KOPT-K1 (cell line): ENCODE measurements at regions not wholly inside any gene's neighbourhood (a gene's known extent, or its start where the extent isn't known, plus 50 kb on each side); places are given as distances from the start of the nearest gene placed in this dataset.

Source experiments
- H3K27ac ChIP-seq: fragments of 200-600 bp; sonication (generic); 2 replicates; pipeline ENCODE4 v1.5.1; 2016; ENCODE audit warnings: antibody characterized with exemption, mild to moderate bottlenecking, low read depth, low read length; ENCODE audit not compliant: poor library complexity, severe bottlenecking
- H3K36me3 ChIP-seq: fragments of 200-600 bp; sonication (generic); 2 replicates; pipeline ENCODE4 v1.5.1; 2017; ENCODE audit warnings: antibody characterized with exemption, mild to moderate bottlenecking, low read length, moderate library complexity; ENCODE audit not compliant: insufficient read depth
- H3K9me3 ChIP-seq: fragments of 200-600 bp; sonication (generic); 2 replicates; pipeline ENCODE4 v1.5.1; 2017; ENCODE audit warnings: antibody characterized with exemption, low read length, mild to moderate bottlenecking; ENCODE audit not compliant: insufficient read depth, poor library complexity, severe bottlenecking

GRCh38 chr10:3471472-3471871, 298.9 kb upstream of the PITRM1 start:
- Histone ChIP-seq H3K36me3 (no peaks in the 10 kb centered on the region), H3K27ac (no peak overlapping the region), H3K9me3 (no peaks in the 10 kb centered on the region)

- no peaks in the 10 kb centered on the region for H3K9me3 ChIP-seq
- no peak overlapping the region for H3K27ac ChIP-seq
- H3K36me3 ChIP-seq = no peaks in the 10 kb centered on the region
Measured at GRCh38 chr10:3470191-3470590, 297.6 kb upstream of the PITRM1 start.

- Histone ChIP-seq H3K27ac (no peak overlapping the region), H3K36me3 (no peaks in the 10 kb centered on the region), H3K9me3 (no peaks in the 10 kb centered on the region)
Measured at GRCh38 chr10:3469639-3470020, 297.0 kb upstream of the PITRM1 start.

- no peaks in the 10 kb centered on the region for H3K9me3 ChIP-seq
- no peaks in the 10 kb centered on the region for H3K36me3 ChIP-seq
- no peak overlapping the region for H3K27ac ChIP-seq
Measured at GRCh38 chr10:3468919-3469638, 296.5 kb upstream of the PITRM1 start.

GRCh38 chr10:3467052-3467951, 294.7 kb upstream of the PITRM1 start:
- Histone ChIP-seq H3K36me3 (no peaks in the 10 kb centered on the region), H3K27ac (no peak overlapping the region)

GRCh38 chr10:3465406-3465891, 292.9 kb upstream of the PITRM1 start:
- Histone ChIP-seq H3K36me3 (no peaks in the 10 kb centered on the region), H3K27ac (no peak overlapping the region), H3K9me3 (no peaks in the 10 kb centered on the region)

More at GRCh38 chr10:3467052-3467951, 294.7 kb upstream of the PITRM1 start:
- no peaks in the 10 kb centered on the region for H3K9me3 ChIP-seq

- no peak overlapping the region for H3K27ac ChIP-seq
- H3K36me3 ChIP-seq = no peaks in the 10 kb centered on the region
- no peaks in the 10 kb centered on the region for H3K9me3 ChIP-seq
Measured at GRCh38 chr10:3464760-3465405, 292.3 kb upstream of the PITRM1 start.

GRCh38 chr10:3460420-3461128, 288.0 kb upstream of the PITRM1 start:
- Histone ChIP-seq H3K27ac (no peak overlapping the region), H3K36me3 (no peaks in the 10 kb centered on the region), H3K9me3 (peaks cover 18% of the 10 kb centered on the region)

GRCh38 chr10:3455385-3456334, 283.1 kb upstream of the PITRM1 start:
- H3K27ac ChIP-seq = no peak overlapping the region
- no peaks in the 10 kb centered on the region for H3K36me3 ChIP-seq
- peaks cover 18% of the 10 kb centered on the region for H3K9me3 ChIP-seq

GRCh38 chr10:3452683-3453361, 280.2 kb upstream of the PITRM1 start:
- H3K27ac ChIP-seq = no peak overlapping the region
- peaks cover 8% of the 10 kb centered on the region for H3K9me3 ChIP-seq
- no peaks in the 10 kb centered on the region for H3K36me3 ChIP-seq

GRCh38 chr10:3452173-3452626, 279.6 kb upstream of the PITRM1 start:
- Histone ChIP-seq H3K9me3 (peaks cover 2% of the 10 kb centered on the region), H3K27ac (no peak overlapping the region), H3K36me3 (no peaks in the 10 kb centered on the region)

- Histone ChIP-seq H3K27ac (no peak overlapping the region), H3K9me3 (no peaks in the 10 kb centered on the region), H3K36me3 (no peaks in the 10 kb centered on the region)
Measured at GRCh38 chr10:3451516-3452172, 279.1 kb upstream of the PITRM1 start.

- Histone ChIP-seq H3K9me3 (no peaks in the 10 kb centered on the region), H3K27ac (no peak overlapping the region), H3K36me3 (no peaks in the 10 kb centered on the region)
Measured at GRCh38 chr10:3446221-3446620, 273.6 kb upstream of the PITRM1 start.
